ENCODE measurements at regions not wholly inside any gene's neighbourhood (a gene's known extent, or its start where the extent isn't known, plus 50 kb on each side); places are given as distances from the start of the nearest gene placed in this dataset.

GRCh38 chrX:96464880-96465558 lies 219.6 kb upstream of the DIAPH2 start:
- TF ChIP-seq POLR2AphosphoS5 (IDR thresholded peaks at IDR 0.05; ENCODE audit: borderline replicate concordance, low read depth, low read length) (no peak), EZH2 (IDR thresholded peaks at IDR 0.05) (no peak)
